Psoas muscle (tissue), 7 donors: ENCODE measurements at regions not wholly inside any gene's neighbourhood (a gene's known extent, or its start where the extent isn't known, plus 50 kb on each side); places are given as distances from the start of the nearest gene placed in this dataset.

ENCODE experiments used
- ATAC-seq, 4 donors: fragments of 200-7000 bp; cut with Tn5 transposase; one replicate each; pipeline ENCODE4 v1.9.1; 2020; ENCODE audit warnings: moderate library complexity in 3 of 4, mild to moderate bottlenecking in 2 of 4
- DNase-seq, 2 donors: peaks; one replicate each; pipeline ENCODE4 v3.0.0-alpha.2; 2020
- H3K27ac ChIP-seq: fragments of 200-600 bp; one replicate; pipeline ENCODE4 v1.8.0; 2022
- H3K27me3 ChIP-seq, 3 donors: fragments of 200-600 bp in 1 of 3; one replicate each; pipeline versions ENCODE4 v1.6.1 to v1.8.0; 2013 to 2022; ENCODE audit warnings: low read length in 2 of 3, mild to moderate bottlenecking in 2 of 3, moderate library complexity in 1 of 3; ENCODE audit not compliant: insufficient read depth in 3 of 3
- H3K36me3 ChIP-seq, 2 donors: fragments of 200-600 bp in 1 of 2; one replicate each; pipeline versions ENCODE4 v1.6.1 to v1.8.0; 2013 to 2022; ENCODE audit warnings: low read depth in 1 of 2, mild to moderate bottlenecking in 1 of 2, moderate library complexity in 1 of 2; ENCODE audit not compliant: insufficient read depth in 1 of 2
- H3K4me1 ChIP-seq: fragments of 200-600 bp; one replicate; pipeline ENCODE4 v1.8.0; 2022
- H3K4me3 ChIP-seq: fragments of 200-600 bp; one replicate; pipeline ENCODE4 v1.8.0; 2022; ENCODE audit warnings: mild to moderate bottlenecking
- H3K9me3 ChIP-seq: fragments of 200-600 bp; one replicate; pipeline ENCODE4 v1.8.0; 2022
- WGBS, 3 donors: extraction: QIAGEN DNeasy Blood & Tissue Kit; methylation state at CpG; one replicate each; pipeline versions ENCODE4 v1.1.6 to v1.1.7; 2013; 5-methylcytosine and 5-hydroxymethylcytosine counted together
- intact Hi-C, 2 donors: fragments of 100-400 bp; cut with DNase I; formaldehyde crosslinking; loops; one replicate each; pipeline versions ENCODE4 v1.11.0 to v1.14.2; 2022
- TF ChIP-seq, protein P1 (sequence below): fragments of 200-600 bp; IDR thresholded peaks from one replicate; pipeline ENCODE4 v1.8.0; 2022; ENCODE audit warnings: antibody characterized with exemption
- donor health status: healthy with polysubstance abuse.
- donor health status: DM: no; HTN: no; CAD: no; lungs with moderate emphysema.
- donor health status: Bipolar disorder and iron deficiency.
- donor health status: healthy.
- donor health status: DM: yes; HTN: yes; CAD: no.
- donor health status: DM: no; HTN: no; CAD: no.
- donor health status: DM: yes; HTN: yes; CAD: no.

DNA sequence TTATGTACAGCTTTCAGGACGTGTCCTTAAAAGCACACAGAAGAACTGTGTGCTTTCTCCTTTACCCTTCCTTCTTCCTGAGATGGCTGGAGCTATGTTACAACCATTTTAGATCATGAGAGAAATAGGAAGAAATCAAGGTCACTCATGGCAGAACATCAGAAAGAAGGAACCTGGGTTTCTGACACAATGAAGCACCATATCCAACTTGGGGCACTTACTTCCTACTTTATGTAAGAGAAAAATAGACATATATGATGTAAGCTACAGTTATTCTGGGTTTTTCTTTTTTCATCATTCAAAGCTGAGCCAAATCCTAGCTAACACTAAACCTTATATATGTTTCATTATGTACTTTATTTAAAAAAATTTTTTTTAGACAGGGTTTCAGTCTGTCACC lies 79.5 kb downstream of the FAM161A start:
- ATAC-seq (no peak), DNase-seq (no peak)
- Histone ChIP-seq H3K27ac (no peak overlapping the region), H3K36me3 (no peaks in the 10 kb centered on the region), H3K4me3 (no peak overlapping the region), H3K4me1 (peaks cover 6% of the 10 kb centered on the region), H3K9me3 (no peaks in the 10 kb centered on the region), H3K27me3 (peaks cover 0 to 2% (median 0%) of the 10 kb centered on the region in 3 donors)
- intact Hi-C loops = no loop called here
- TF ChIP-seq, protein P1, sequence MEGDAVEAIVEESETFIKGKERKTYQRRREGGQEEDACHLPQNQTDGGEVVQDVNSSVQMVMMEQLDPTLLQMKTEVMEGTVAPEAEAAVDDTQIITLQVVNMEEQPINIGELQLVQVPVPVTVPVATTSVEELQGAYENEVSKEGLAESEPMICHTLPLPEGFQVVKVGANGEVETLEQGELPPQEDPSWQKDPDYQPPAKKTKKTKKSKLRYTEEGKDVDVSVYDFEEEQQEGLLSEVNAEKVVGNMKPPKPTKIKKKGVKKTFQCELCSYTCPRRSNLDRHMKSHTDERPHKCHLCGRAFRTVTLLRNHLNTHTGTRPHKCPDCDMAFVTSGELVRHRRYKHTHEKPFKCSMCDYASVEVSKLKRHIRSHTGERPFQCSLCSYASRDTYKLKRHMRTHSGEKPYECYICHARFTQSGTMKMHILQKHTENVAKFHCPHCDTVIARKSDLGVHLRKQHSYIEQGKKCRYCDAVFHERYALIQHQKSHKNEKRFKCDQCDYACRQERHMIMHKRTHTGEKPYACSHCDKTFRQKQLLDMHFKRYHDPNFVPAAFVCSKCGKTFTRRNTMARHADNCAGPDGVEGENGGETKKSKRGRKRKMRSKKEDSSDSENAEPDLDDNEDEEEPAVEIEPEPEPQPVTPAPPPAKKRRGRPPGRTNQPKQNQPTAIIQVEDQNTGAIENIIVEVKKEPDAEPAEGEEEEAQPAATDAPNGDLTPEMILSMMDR = no peak
- 68 to 77% (median 70%) methylated on average over 1 of the region's 1 CpG for WGBS, 3 donors

DNA sequence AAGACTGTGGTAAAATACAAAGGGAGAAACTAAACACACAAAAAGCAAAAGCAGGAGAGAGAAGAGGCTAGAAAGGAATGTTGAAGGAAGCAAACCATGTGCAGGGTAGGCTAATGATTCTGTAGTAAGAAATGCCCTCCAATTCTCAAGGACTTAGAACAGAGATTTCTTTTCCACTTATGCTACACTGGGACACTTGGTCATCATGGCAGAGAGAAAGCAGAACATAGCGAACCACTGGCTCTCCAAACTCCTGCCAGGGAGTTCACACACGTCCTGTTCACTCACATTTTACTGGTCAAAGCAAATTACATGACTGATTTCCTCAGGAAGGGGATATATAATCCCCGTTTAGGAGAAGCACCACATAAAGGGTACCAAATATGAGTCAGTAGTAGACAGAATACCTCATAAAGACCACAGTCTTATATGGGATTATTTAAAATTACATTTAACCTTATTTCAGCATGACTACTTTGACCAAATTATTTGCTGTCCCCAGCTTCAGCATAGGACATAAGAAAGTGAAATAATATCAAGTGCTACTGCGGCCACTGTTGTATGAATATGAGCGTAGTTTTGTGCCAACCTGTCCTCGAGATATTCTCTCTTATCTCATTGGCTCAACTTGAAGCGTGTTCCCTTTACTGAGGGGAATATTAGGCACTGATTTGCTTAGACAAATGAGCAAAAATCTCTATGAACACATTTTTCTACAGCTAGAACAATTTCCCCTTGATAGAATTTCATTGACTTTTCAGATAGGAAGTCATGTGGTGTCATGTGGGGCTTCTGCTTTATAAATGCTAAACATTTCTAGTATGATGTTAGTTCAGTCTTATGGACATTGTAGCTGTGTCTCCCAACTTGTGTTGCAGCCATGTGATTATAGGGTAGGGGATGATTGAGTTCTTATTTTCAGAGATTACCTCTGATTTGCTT lies 81.7 kb downstream of the FAM161A start:
- ATAC-seq (no peak), DNase-seq (no peak)
- no peak overlapping the region for H3K27ac ChIP-seq
- 67 to 75% (median 75%) methylated on average over 7 of the region's 7 CpGs for WGBS, 3 donors
- intact Hi-C loops = no loop called here
- TF ChIP-seq, protein P1 = no peak
- no peaks in the 10 kb centered on the region for H3K36me3 ChIP-seq
- peaks cover 6% of the 10 kb centered on the region for H3K4me1 ChIP-seq
- peaks cover 0 to 2% (median 0%) of the 10 kb centered on the region in 3 donors for H3K27me3 ChIP-seq
- H3K4me3 ChIP-seq = no peak overlapping the region
- no peaks in the 10 kb centered on the region for H3K9me3 ChIP-seq

DNA sequence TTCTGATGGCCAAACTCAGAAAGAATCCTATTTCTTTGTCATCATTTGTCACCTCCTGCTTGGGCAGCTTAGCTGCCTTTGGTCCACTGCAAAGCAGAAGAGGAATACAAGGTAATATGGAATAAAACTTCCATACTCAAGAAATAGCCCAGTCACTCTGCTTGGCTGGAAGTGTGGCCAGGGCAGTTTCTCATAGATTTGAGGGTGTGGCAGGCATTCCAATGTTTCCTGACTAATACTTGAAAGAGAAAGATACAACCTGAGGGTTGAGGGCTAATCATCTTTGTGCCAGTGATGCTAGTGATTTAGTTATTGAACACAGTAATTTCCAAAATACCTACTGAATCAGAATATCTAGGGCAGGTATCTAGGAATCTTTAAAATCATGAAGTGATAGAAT lies 83.1 kb downstream of the FAM161A start:
- H3K4me1 ChIP-seq = peaks cover 6% of the 10 kb centered on the region
- no peaks in the 10 kb centered on the region for H3K9me3 ChIP-seq
- H3K36me3 ChIP-seq = no peaks in the 10 kb centered on the region
- no peak overlapping the region for H3K27ac ChIP-seq
- intact Hi-C loops = no loop called here
- no peak for ATAC-seq
- DNase-seq = no peak
- TF ChIP-seq, protein P1 = no peak
- H3K4me3 ChIP-seq = no peak overlapping the region
- H3K27me3 ChIP-seq = peaks cover 0 to 2% (median 0%) of the 10 kb centered on the region in 3 donors

DNA sequence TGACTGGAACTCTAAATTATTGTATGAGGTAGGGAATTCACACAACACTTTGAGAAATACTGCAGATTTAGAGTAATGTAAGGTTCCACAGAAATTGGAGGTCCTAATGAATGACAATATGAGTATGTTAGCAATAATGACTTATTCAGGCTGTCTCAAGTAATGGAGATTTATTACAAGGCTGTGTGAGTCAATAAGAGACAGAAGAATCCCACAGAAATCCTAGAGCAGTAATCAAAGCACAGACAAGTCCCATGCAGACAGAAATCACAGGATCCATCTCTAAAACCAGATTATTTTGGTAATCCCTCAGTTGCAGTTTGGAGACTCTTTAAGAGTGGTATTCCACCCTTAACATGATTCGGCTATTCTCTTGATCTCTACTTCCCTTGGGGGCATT lies 83.6 kb downstream of the FAM161A start:
- WGBS, 3 donors = 52 to 75% (median 71%) methylated on average over 1 of the region's 1 CpG
- no peaks in the 10 kb centered on the region for H3K9me3 ChIP-seq
- no peaks in the 10 kb centered on the region for H3K36me3 ChIP-seq
- TF ChIP-seq, protein P1 = no peak
- no peak for ATAC-seq
- intact Hi-C loops = no loop called here
- peaks cover 6% of the 10 kb centered on the region for H3K4me1 ChIP-seq
- no peak for DNase-seq
- no peak overlapping the region for H3K4me3 ChIP-seq
- H3K27ac ChIP-seq = no peak overlapping the region
- H3K27me3 ChIP-seq = peaks cover 0 to 2% (median 0%) of the 10 kb centered on the region in 3 donors
